Choroid plexus epithelial cell (primary cell): ENCODE measurements at regions not wholly inside any gene's neighbourhood (a gene's known extent, or its start where the extent isn't known, plus 50 kb on each side); places are given as distances from the start of the nearest gene placed in this dataset.
A peak's percentile ranks its signal among the peaks of the same experiment; 100 is the strongest.
"Not testable (repeated sequence)": the region's sequence is repeated elsewhere in the genome, so short reads cannot be mapped to it uniquely, and the experiment has no call there.

Experiments
- DNase-seq: peaks from one replicate; pipeline ENCODE4 v3.0.0-alpha.2; 2010; ENCODE audit warnings: low read depth
- H3K4me3 ChIP-seq: 2 replicates; pipeline ENCODE4 v1.5.1; 2011; ENCODE audit warnings: low read depth, mild to moderate bottlenecking, control low read depth, low read length, moderate library complexity
- TF ChIP-seq, protein P1 (sequence below): conservative IDR thresholded peaks from 2 replicates; pipeline ENCODE4 v1.5.1; 2011; ENCODE audit warnings: low read depth, mild to moderate bottlenecking, control low read depth, inconsistent platforms, low read length, moderate library complexity

DNA sequence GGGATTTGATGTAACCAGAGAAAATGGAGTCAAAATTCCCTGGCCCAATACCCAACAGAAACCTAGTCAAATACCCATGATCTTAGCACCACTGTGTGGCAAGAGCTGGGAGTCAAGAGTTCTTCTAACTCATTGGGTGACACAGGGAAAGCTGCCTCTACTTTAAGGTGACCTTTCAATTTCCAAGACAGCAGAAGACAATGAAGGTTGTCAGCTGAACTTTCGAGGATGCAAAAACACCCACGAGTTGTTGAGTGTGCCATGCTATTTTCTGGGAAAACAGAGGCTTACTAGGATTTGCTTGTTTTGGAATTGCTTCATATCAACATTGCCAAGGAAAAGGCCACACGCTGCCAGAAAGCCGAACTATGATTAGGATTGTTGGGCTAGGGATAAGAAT lies 61.6 kb upstream of the CYRIA start:
- DNase-seq: peak; percentile 57
- H3K4me3 ChIP-seq: no peak overlapping the region
- TF ChIP-seq, protein P1, sequence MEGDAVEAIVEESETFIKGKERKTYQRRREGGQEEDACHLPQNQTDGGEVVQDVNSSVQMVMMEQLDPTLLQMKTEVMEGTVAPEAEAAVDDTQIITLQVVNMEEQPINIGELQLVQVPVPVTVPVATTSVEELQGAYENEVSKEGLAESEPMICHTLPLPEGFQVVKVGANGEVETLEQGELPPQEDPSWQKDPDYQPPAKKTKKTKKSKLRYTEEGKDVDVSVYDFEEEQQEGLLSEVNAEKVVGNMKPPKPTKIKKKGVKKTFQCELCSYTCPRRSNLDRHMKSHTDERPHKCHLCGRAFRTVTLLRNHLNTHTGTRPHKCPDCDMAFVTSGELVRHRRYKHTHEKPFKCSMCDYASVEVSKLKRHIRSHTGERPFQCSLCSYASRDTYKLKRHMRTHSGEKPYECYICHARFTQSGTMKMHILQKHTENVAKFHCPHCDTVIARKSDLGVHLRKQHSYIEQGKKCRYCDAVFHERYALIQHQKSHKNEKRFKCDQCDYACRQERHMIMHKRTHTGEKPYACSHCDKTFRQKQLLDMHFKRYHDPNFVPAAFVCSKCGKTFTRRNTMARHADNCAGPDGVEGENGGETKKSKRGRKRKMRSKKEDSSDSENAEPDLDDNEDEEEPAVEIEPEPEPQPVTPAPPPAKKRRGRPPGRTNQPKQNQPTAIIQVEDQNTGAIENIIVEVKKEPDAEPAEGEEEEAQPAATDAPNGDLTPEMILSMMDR: peak; percentile 57

DNA sequence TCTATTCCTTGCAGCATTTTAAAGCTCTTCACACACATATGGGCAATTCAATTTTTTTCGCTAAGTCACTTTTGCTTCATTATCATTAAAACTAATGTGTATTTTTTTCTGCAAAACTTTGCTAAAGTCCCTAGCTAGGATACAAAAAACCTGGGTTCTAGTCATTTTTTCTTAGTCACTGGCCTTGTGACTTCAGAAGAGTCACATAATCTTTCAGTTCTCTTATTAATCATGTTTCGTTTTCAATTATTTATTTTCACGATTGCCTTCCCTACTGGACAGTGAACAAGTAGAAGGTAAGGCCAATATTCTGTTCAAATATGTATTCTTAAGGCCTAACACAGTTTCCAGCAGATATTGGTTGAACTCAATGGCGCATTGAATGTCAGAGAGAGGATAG lies 60.9 kb upstream of the CYRIA start:
- TF ChIP-seq, protein P1: no peak
- H3K4me3 ChIP-seq: no peak overlapping the region

DNA sequence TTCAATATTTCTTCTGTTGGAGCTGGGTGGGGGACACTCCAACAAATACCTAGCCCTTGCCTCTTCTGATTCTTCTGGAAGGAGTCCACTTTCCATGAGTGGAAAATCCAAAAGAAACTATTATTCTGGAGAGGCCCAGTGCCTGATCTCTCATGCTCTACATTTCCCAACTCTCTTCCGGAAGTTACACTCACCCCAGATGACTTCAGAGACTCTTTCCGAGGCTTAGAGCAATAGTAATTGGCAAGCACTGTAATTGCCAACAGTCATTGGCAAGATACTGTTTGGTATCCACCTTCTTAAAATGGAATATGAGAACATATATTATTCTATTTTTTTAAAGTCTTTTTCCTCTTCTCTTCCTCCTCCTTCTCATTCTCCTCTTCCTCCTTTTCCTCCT lies 60.5 kb upstream of the CYRIA start:
- TF ChIP-seq, protein P1: no peak
- no peak overlapping the region for H3K4me3 ChIP-seq
- no peak for DNase-seq

More for the DNA sequence above, 60.9 kb upstream of the CYRIA start:
- DNase-seq: no peak

DNA sequence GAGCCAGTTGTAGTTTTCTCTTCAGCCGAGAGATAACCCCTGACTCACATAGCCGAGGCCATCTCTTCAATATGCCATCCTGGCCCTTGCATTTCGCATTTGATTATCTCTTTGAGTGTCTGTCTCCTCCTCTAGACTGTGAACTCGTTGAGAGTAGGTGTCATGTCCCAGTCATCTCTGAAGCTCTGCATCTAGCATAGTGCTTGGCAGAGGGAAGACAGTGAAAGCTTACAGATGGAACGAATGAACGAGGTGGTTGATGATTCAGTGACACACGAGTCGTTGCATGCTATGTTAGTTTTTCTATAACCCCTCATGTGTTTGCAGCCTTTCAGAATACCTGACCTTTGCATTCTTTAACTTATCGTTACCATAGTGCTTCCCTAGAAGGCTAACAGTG lies 59.9 kb upstream of the CYRIA start:
- TF ChIP-seq, protein P1: no peak
- no peak for DNase-seq
- H3K4me3 ChIP-seq: no peak overlapping the region

DNA sequence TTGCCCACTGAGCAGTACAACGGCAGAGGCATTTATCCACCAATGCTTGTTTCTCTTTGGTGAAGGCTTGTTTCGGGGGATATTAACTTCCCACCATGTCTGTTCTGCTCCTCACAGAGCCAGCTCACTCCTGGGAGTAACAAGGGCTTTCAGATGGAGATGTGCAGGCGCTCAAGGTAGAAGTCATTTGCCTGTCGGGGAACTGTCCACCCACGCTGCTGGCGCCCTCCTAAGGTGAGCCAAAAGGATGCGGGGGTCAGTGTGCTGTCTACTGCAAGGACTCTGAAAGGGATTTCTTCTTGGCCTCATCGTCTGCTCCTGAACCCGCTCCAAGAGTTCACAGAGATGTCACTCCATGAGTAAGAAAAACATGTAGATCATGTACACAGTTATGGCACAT lies 57.0 kb upstream of the CYRIA start:
- no peak overlapping the region for H3K4me3 ChIP-seq
- TF ChIP-seq, protein P1: peak; percentile 35

DNA sequence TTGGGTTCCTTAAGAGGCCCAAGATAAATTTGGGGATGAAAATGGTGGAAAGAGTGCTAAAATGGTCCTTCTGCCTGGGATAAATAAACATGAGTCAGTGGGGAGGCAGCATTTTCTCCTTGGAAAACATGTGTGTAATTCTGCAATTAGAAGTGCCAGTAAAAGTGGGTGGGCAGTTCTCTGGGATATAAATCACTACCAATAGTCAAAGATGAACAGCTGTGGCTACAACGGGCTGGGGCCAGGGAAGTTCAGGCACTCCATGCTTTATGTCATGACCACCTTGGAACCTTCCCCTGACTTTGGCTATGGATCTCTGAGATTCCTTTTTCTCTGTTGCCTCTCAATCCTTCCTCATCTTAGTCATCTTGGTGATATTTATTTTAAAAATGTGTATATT lies 56.5 kb upstream of the CYRIA start:
- TF ChIP-seq, protein P1: no peak
- no peak for DNase-seq

More for the DNA sequence above, 57.0 kb upstream of the CYRIA start:
- DNase-seq: peak; percentile 14

DNA sequence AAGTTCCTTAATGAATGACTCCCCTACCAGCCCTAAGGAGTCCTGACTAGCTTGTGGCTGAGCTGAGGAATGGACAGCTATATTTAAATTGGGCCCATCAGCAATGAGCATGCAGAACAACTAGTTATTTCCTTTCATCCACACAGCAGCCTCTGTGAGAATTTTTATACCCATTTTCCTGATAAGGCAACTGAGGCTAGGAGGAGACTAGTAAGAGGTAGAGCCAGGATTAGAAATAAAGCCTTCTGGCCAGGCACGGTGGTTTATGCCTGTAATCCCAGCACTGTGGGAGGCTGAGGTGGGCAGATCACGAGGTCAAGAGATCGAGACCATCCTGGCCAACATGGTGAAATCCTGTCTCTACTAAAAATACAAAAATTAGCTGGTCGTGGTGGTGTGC lies 55.9 kb upstream of the CYRIA start:
- DNase-seq, H3K4me3 ChIP-seq: not testable (repeated sequence)

More for the DNA sequence above, 56.5 kb upstream of the CYRIA start:
- no peak overlapping the region for H3K4me3 ChIP-seq

DNA sequence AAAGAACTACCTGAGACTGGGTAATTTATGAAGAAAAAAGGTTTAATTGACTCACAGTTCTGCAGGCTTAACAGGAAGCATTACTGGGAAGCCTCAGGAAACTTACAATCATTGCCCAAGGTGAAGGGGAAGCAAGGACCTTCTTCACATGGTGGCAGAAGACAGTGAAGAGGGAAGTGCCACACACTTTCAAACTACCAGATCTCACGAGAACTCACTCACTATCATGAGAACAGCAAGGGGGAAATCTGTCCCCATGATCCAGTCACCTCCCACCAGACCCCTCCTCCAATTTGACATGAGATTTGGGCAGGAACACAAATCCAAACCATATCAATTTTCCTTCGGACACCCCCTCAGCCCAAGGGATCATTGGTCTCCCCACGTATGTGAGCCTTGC lies 55.1 kb upstream of the CYRIA start:
- DNase-seq, H3K4me3 ChIP-seq: not testable (repeated sequence)
